ENCODE measurements at regions not wholly inside any gene's neighbourhood (a gene's known extent, or its start where the extent isn't known, plus 50 kb on each side); places are given as distances from the start of the nearest gene placed in this dataset.

- no peak for DNase-seq
Observed at GRCh38 chr22:49499433-49500075, 328.1 kb downstream of the BRD1 start.

- DNase-seq: no peak
Observed at GRCh38 chr22:49497266-49497665, 330.4 kb downstream of the BRD1 start.

DNA sequence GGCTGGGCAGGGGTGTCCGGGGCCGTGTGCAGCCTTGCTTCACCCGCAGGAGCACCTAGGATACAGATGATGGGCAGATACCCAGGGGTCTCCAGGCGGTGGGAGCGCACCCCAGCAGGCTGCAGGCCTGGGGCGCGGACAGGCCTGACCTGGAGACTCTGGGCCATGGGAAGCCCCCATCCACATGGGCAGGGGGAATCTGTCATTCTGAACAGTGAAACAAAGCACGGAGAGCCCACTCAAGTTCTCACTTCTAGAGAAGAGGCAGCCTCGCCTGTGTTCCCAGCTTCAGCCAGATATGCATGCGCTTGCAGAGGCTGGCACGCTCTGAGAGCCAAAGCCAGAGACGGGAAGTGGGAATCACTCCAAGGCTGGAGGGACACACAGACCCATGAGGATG is 333.1 kb downstream of the BRD1 start:
- DNase-seq: no peak

- DNase-seq: no peak
Observed at GRCh38 chr22:49492741-49493251, 334.9 kb downstream of the BRD1 start.

DNA sequence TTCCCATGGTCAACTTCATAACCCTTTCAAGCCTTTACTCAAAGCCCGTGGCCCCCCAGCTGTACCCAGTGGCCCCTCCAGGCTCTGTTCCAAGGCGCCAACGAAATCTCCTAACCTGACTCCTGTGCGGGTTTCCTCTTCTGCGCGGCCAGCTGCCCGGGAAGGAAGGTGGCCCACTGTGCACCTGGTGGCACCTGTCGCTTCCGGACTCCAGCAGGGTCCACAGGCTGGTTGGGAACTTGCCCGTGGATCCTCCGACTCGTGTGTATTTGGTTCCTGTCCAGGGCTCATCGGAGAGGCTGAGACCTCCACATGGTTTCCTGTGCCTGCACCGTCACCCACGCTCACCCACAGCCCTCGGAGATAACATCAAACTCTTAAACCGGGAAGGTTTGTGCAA is 335.4 kb downstream of the BRD1 start:
- DNase-seq: no peak

- DNase-seq: no peak
Observed at GRCh38 chr22:49491726-49492125, 335.9 kb downstream of the BRD1 start.

GRCh38 chr22:49491221-49491635 is 336.4 kb downstream of the BRD1 start:
- DNase-seq: no peak

DNA sequence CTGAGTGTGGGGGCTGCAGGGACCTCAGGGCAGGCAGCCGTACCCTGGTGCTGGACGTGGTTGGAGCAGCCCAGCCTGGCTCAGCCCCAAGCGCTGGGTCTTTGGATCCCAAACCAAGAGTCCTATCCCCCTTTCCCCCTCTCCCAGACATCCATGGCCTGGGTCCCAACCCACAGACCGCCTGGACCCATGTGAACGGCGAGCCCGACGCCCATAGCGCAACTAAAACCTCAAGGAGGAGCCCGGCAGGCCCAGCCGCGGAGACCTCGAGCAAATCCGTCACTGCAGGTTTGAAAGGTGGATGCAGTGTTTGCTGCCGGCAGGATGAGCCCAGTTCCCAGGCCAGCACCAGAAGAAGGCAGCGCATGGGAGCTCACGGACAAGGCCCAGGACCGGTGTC is 337.0 kb downstream of the BRD1 start:
- DNase-seq: no peak

DNA sequence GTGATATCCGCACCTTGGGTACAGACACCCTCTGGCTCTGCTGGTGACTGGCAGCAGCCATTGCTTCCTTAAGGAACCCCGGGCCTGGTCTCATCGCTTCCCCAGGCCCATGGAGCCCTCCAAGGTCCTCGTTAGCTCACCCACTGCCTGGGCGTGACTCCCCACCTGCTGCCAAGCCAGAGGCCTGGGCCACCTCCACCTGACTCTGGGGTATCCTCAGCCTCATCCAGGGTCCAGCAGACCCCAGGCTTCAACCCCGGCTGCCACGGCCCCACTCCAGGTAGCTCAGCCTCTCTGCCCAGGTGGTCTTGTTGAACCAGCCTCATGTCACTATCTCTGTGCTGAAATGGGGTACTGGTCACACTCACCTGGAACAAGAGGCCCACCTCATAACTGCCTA is 337.9 kb downstream of the BRD1 start:
- no peak for DNase-seq

- no peak for DNase-seq
Observed at GRCh38 chr22:49488943-49489342, 338.7 kb downstream of the BRD1 start.

- DNase-seq: no peak
Observed at GRCh38 chr22:49487950-49488349, 339.7 kb downstream of the BRD1 start.

GRCh38 chr22:49486225-49486624 is 341.4 kb downstream of the BRD1 start:
- no peak for DNase-seq

- no peak for DNase-seq
Observed at GRCh38 chr22:49483946-49484345, 343.7 kb downstream of the BRD1 start.

GRCh38 chr22:49483281-49483870 is 344.3 kb downstream of the BRD1 start:
- DNase-seq: no peak

DNA sequence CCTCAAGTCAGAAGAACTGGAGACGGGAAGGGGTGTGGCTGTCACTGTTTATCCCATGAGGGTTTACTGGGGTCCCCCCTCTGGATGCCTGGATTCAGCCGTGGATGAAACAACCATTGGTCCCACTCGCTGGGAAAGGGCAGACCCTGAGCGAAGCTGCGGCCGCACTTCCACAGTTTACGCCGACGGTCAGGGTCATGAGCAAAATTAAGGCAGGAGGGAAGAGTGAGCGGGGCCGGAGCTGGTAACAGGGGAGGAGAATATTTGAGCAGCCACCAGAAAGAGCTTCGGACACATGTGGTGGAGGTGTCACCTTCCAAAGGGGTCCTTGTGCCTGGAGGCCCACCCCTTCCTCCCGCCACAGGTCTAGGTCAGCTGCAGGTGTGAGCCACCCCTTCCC is 344.9 kb downstream of the BRD1 start:
- DNase-seq: no peak

DNA sequence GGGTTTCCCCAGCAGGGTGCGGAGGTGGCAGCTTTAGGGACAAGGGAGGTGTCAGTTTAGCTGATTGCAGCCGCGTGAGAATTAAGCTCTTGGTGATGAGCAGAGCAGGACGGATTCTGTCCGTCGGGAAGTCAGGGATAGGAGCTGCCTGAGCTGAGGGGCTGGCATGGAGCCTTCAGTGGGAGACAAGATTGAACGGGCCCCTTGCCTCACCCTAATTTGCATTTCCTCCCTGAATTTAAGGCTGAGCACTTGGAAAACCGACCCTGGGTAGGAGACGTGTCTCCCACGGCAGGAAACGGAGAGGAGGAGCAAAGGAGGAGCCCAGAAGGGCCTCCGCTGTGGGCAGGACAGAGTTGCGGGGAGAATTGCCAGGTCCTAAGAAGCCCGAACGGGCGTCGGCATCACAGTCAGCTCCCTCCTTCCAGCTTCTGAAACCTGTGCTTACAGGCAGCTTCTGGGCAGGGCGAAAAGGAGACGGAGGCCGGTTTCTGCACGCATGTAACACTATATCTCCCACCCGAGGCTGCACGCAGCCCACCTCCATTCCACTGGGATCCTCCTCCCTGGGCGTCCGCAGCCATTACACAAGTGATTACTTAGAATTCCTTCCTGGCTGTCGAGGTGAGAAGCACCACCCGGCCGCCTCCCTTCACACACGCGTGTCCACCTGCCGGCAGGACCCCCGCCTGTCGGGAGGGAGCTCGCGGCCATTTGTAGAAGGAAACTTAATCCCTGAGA is 345.8 kb downstream of the BRD1 start:
- no peak for DNase-seq

DNA sequence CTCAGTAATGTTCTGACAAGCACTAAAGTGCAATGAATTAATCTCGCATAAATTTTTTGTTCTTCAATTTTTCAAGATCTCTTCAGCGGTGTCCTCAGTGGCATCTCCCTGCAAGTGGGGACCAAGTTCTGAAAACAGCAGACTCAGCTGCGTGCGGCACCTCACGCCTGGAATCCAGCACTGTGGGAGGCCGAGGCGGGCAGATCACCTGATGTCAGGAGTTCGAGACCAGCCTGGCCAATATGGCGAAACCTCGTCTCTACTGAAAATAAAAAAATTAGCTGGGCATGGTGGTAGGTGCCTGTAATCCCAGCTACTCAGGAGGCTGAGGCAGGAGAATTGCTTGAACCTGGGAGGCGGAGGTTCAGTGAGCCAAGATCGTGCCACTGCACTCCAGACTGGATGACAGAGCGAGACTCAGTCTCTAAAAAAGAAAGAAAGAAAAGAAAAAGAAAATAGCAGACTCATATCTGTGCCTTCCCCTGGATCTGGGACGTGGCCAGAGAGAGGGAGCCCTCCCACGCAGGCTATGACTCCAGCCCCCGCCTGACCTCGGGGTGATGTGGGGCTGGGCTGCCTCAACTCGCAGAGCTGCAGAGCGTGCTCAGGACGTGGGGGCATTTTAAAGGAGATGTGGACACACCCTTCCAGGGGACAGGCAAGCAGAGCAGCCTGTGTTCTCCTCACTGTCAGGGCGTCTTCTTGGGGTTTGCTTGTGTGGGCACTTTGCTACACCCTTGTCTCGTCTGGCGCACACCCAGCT is 346.6 kb downstream of the BRD1 start:
- DNase-seq: no peak

DNA sequence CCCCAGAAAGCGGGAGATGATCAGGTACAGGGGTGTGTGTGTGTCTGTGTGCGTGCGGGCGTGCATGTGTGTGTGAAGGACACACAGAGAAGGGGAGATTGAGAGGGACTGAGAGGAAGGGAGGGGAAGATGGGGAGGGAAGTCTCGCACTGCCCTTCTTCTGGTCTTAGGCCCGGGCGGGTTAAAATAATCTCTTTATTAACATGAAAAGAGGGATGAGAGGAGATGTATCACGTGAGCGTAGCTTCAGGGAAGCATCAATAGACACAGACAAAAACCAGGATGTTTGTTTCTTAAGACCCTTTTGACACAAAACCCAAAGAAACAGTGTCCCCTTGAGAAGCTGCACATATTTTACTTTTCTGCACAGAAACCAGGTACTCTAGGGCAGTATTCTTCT is 347.3 kb downstream of the BRD1 start:
- no peak for DNase-seq

GRCh38 chr22:49479566-49479965 is 348.1 kb downstream of the BRD1 start:
- DNase-seq: no peak

GRCh38 chr22:49476800-49477400 is 350.8 kb downstream of the BRD1 start:
- DNase-seq: no peak

- DNase-seq: no peak
Observed at GRCh38 chr22:49476176-49476575, 351.5 kb downstream of the BRD1 start.

DNA sequence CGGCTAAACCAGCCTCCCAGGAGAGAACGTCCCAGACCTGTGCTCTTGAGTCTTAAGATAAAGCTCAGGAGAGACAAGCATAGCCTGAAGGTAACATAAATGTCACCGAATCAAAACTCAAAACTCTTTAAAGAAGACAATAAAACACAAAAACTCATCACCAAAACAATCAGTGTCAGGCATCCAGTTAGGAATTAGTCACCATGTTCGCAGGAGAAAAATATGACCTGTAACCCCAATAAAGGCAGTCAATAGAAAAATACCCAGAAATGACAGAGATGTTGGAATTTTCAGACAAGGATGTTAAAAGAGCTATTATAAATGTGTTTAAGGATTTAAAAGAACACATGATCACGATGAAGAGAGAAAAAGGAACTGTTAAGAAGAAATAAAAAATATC is 352.4 kb downstream of the BRD1 start:
- no peak for DNase-seq

GRCh38 chr22:49473286-49473685 is 354.4 kb downstream of the BRD1 start:
- no peak for DNase-seq
